ENCODE measurements at regions not wholly inside any gene's neighbourhood (a gene's known extent, or its start where the extent isn't known, plus 50 kb on each side); places are given as distances from the start of the nearest gene placed in this dataset.

DNA sequence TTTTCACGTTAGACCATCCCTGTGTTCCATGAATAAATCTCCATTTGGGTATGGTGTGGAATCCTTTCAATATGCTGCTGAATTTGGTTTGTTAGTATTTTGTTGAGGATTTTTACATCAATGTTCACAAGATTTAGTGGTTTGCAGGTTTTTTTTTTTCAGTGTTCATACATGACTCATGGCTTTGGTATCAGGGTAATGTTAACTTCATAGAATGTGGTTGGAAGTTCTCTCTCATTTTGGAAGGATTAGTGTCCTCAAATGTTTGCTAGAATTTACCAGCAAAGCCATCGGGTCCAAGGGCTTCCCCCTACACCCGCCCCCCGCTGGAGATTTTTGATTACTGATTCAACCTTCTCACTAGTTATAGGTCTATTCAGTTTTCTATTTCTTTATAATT lies 398.0 kb downstream of the NXPH1 start:
- no peak overlapping the region for H3K27ac ChIP-seq (ENCODE audit: low read length)
- no peaks in the 10 kb centered on the region for H4K20me1 ChIP-seq (ENCODE audit: insufficient read depth, low read length)
- H3K4me1 ChIP-seq (ENCODE audit: insufficient read depth, low read length) = no peaks in the 10 kb centered on the region
- no peaks in the 10 kb centered on the region for H3K27me3 ChIP-seq (ENCODE audit: insufficient read depth, low read length, poor library complexity)
- H3K4me3 ChIP-seq (ENCODE audit: low read depth in 1 of 2, low read length in 2 of 2) = no peak overlapping the region
- H3K9me3 ChIP-seq (ENCODE audit: insufficient read depth, low read length, severe bottlenecking) = no peaks in the 10 kb centered on the region
- no peak overlapping the region for H3K9ac ChIP-seq (ENCODE audit: low read depth, low read length)
- no peak overlapping the region for H3K4me2 ChIP-seq (ENCODE audit: insufficient read depth, low read length)
- DNase-seq = no peak
- no peak for ATAC-seq (ENCODE audit: insufficient read depth, low read depth)
- H2AFZ ChIP-seq (ENCODE audit: low read depth, low read length) = no peak overlapping the region
- TF ChIP-seq EZH2 (IDR thresholded peaks at IDR 0.05; ENCODE audit: borderline replicate concordance, low read depth, low read length, severe bottlenecking) (no peak), CTCF (IDR thresholded peaks at IDR 0.05; ENCODE audit: borderline replicate concordance, extremely low read depth, low read length, poor library complexity, severe bottlenecking) (no peak)
- H3K36me3 ChIP-seq (ENCODE audit: insufficient read depth, low read length) = no peaks in the 10 kb centered on the region
- H3K79me2 ChIP-seq (ENCODE audit: insufficient read depth, low read length) = no peaks in the 10 kb centered on the region

- H4K20me1 ChIP-seq (ENCODE audit: insufficient read depth, low read length) = no peaks in the 10 kb centered on the region
- TF ChIP-seq EZH2 (IDR thresholded peaks at IDR 0.05; ENCODE audit: borderline replicate concordance, low read depth, low read length, severe bottlenecking) (no peak), CTCF (IDR thresholded peaks at IDR 0.05; ENCODE audit: borderline replicate concordance, extremely low read depth, low read length, poor library complexity, severe bottlenecking) (no peak)
- no peak for ATAC-seq (ENCODE audit: insufficient read depth, low read depth)
- no peaks in the 10 kb centered on the region for H3K9me3 ChIP-seq (ENCODE audit: insufficient read depth, low read length, severe bottlenecking)
- H3K4me1 ChIP-seq (ENCODE audit: insufficient read depth, low read length) = no peaks in the 10 kb centered on the region
- H3K27me3 ChIP-seq (ENCODE audit: insufficient read depth, low read length, poor library complexity) = no peaks in the 10 kb centered on the region
- no peak overlapping the region for H3K9ac ChIP-seq (ENCODE audit: low read depth, low read length)
- no peak overlapping the region for H2AFZ ChIP-seq (ENCODE audit: low read depth, low read length)
- no peak overlapping the region for H3K4me3 ChIP-seq (ENCODE audit: low read depth in 1 of 2, low read length in 2 of 2)
- no peaks in the 10 kb centered on the region for H3K79me2 ChIP-seq (ENCODE audit: insufficient read depth, low read length)
- no peak for DNase-seq
- no peak overlapping the region for H3K4me2 ChIP-seq (ENCODE audit: insufficient read depth, low read length)
- no peak overlapping the region for H3K27ac ChIP-seq (ENCODE audit: low read length)
- no peaks in the 10 kb centered on the region for H3K36me3 ChIP-seq (ENCODE audit: insufficient read depth, low read length)
These were observed 399.9 kb downstream of the NXPH1 start for GRCh38 chr7:8833355-8833754.

DNA sequence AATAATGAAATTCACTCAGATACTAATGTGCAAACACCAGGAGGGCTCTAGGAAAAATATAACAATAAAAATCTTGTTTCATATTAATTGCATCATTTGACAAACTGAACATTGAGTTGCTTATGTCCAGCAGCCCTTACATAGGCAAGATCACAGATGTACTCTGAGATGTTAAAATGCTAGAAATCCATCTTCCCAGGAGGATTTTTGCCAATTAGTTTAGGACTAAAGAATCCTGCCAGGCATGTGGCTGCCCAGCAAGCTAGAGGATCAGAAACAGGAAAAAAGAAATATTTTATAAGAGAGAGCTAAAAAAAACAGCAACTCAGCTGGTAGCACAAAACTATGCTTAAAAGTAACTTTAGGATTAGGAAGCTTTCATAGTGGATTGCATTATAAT lies 407.8 kb downstream of the NXPH1 start:
- ATAC-seq (ENCODE audit: insufficient read depth, low read depth) = no peak

More for the DNA sequence above, 407.8 kb downstream of the NXPH1 start:
- Histone ChIP-seq H3K4me3 (ENCODE audit: low read depth in 1 of 2, low read length in 2 of 2) (no peak overlapping the region), H3K4me2 (ENCODE audit: insufficient read depth, low read length) (no peak overlapping the region), H3K79me2 (ENCODE audit: insufficient read depth, low read length) (no peaks in the 10 kb centered on the region), H3K4me1 (ENCODE audit: insufficient read depth, low read length) (no peaks in the 10 kb centered on the region), H3K9me3 (ENCODE audit: insufficient read depth, low read length, severe bottlenecking) (no peaks in the 10 kb centered on the region), H3K36me3 (ENCODE audit: insufficient read depth, low read length) (no peaks in the 10 kb centered on the region), H2AFZ (ENCODE audit: low read depth, low read length) (no peak overlapping the region), H3K27ac (ENCODE audit: low read length) (no peak overlapping the region), H3K27me3 (ENCODE audit: insufficient read depth, low read length, poor library complexity) (peaks cover 2% of the 10 kb centered on the region), H3K9ac (ENCODE audit: low read depth, low read length) (no peak overlapping the region), H4K20me1 (ENCODE audit: insufficient read depth, low read length) (no peaks in the 10 kb centered on the region)
- no peak for TF ChIP-seq CTCF (IDR thresholded peaks at IDR 0.05; ENCODE audit: borderline replicate concordance, extremely low read depth, low read length, poor library complexity, severe bottlenecking)
- TF ChIP-seq EZH2 (IDR thresholded peaks at IDR 0.05; ENCODE audit: borderline replicate concordance, low read depth, low read length, severe bottlenecking) = no peak
- no peak for DNase-seq
